A172 (cell line): ENCODE measurements at regions not wholly inside any gene's neighbourhood (a gene's known extent, or its start where the extent isn't known, plus 50 kb on each side); places are given as distances from the start of the nearest gene placed in this dataset.

ENCODE experiments used
- DNase-seq: peaks from one replicate; pipeline ENCODE4 v3.0.0-alpha.2; 2015; ENCODE audit warnings: low spot score

GRCh38 chr7:136066304-136067143 lies 89.4 kb upstream of the MTPN start:
- no peak for DNase-seq

GRCh38 chr7:136064627-136065237 lies 87.6 kb upstream of the MTPN start:
- no peak for DNase-seq

- DNase-seq = peak; percentile 4
These were observed 86.9 kb upstream of the MTPN start for GRCh38 chr7:136064081-136064480.

GRCh38 chr7:136063326-136063666 lies 86.1 kb upstream of the MTPN start:
- DNase-seq = no peak

- no peak for DNase-seq
These were observed 85.6 kb upstream of the MTPN start for GRCh38 chr7:136062625-136063325.

- no peak for DNase-seq
These were observed 84.3 kb upstream of the MTPN start for GRCh38 chr7:136061433-136061832.

- no peak for DNase-seq
These were observed 81.4 kb upstream of the MTPN start for GRCh38 chr7:136058546-136058945.

GRCh38 chr7:136057509-136057908 lies 80.3 kb upstream of the MTPN start:
- DNase-seq = no peak

GRCh38 chr7:136056651-136057231 lies 79.6 kb upstream of the MTPN start:
- DNase-seq = no peak

- no peak for DNase-seq
These were observed 78.1 kb upstream of the MTPN start for GRCh38 chr7:136055266-136055665.

GRCh38 chr7:136053689-136054485 lies 76.7 kb upstream of the MTPN start:
- no peak for DNase-seq

- DNase-seq = no peak
These were observed 74.2 kb upstream of the MTPN start for GRCh38 chr7:136051203-136051928.

- no peak for DNase-seq
These were observed 73.3 kb upstream of the MTPN start for GRCh38 chr7:136050462-136050847.

GRCh38 chr7:136049818-136050461 lies 72.8 kb upstream of the MTPN start:
- DNase-seq = no peak

GRCh38 chr7:136049117-136049516 lies 72.0 kb upstream of the MTPN start:
- no peak for DNase-seq

GRCh38 chr7:136046548-136046947 lies 69.4 kb upstream of the MTPN start:
- no peak for DNase-seq

GRCh38 chr7:136045992-136046391 lies 68.8 kb upstream of the MTPN start:
- DNase-seq = no peak

GRCh38 chr7:136045181-136045580 lies 68.0 kb upstream of the MTPN start:
- no peak for DNase-seq

- DNase-seq = no peak
These were observed 62.6 kb upstream of the MTPN start for GRCh38 chr7:136039577-136040345.

GRCh38 chr7:136036336-136036735 lies 59.2 kb upstream of the MTPN start:
- DNase-seq = no peak
